HCT116 (cell line): ENCODE measurements at regions not wholly inside any gene's neighbourhood (a gene's known extent, or its start where the extent isn't known, plus 50 kb on each side); places are given as distances from the start of the nearest gene placed in this dataset.

Experiments
- ATAC-seq: fragments of 200-7000 bp; cut with Tn5 transposase; 2 replicates; pipeline ENCODE4 v1.9.1; 2020; ENCODE audit warnings: mild to moderate bottlenecking, moderate library complexity
- BruUV-seq: library from RNA; stranded (reverse); fragments of 400-500 nt; replicated peaks from 2 replicates; lab custom pipeline; 2021; lab: Mats Ljungman, UMichigan
- CTCF ChIA-PET: fragments of 300-600 bp; sonication (Branson Sonifier 250); formaldehyde crosslinking; loops from one replicate; lab custom pipeline; 2021; ENCODE audit warnings: antibody characterized with exemption; lab: Charles Lee
- POLR2A ChIA-PET: fragments of 300-600, 350-600 bp; sonication (Branson Sonifier 250); formaldehyde crosslinking; loops from one replicate; lab custom pipeline; 2021; ENCODE audit warnings: antibody characterized with exemption; lab: Charles Lee
- RAD21 ChIA-PET, 2 experiments: fragments of 300-600 bp; sonication (Branson Sonifier 250); formaldehyde crosslinking; loops; one replicate each; lab custom pipeline; 2023; ENCODE audit warnings: low total read pairs in 2 of 2; ENCODE audit not compliant: uncharacterized antibody in 2 of 2, unreplicated experiment in 2 of 2, low non-redundant PET in 1 of 2; lab: Charles Lee
- DNase-seq: peaks from one replicate; pipeline ENCODE4 v3.0.0-alpha.2; 2010; ENCODE audit warnings: low read depth, low spot score
- H2AFZ ChIP-seq: fragments of 200-600 bp; shearing (Covaris generic), sonication (generic); 2 replicates; pipeline ENCODE4 v1.6.1; 2017; ENCODE audit warnings: low read depth, mixed run types, mixed read lengths, antibody characterized with exemption, low read length; ENCODE audit not compliant: poor library complexity, severe bottlenecking
- H3K27ac ChIP-seq: 2 replicates; pipeline ENCODE4 v1.5.1; 2012; ENCODE audit warnings: low read depth, low read length
- H3K27me3 ChIP-seq: fragments of 200-600 bp; sonication (generic); 2 replicates; pipeline ENCODE4 v1.6.1; 2016; ENCODE audit warnings: mixed run types, low read length, mixed read lengths; ENCODE audit not compliant: insufficient read depth
- H3K36me3 ChIP-seq, 2 experiments: fragments of 200-500 bp in 1 of 2; fragments of 200-600 bp in 1 of 2; sonication (Bioruptor generic) in 1 of 2; sonication (generic) in 1 of 2; 2 replicates each; pipeline versions ENCODE4 v1.5.1 to v1.6.1; 2014 to 2016; ENCODE audit warnings: low read length in 2 of 2, inconsistent platforms in 1 of 2, mixed read lengths in 1 of 2, mixed run types in 1 of 2; ENCODE audit not compliant: insufficient read depth in 2 of 2, control insufficient read depth in 1 of 2
- H3K4me1 ChIP-seq, 2 experiments: fragments of 200-600 bp in 1 of 2; sonication (generic) in 1 of 2; 2 replicates each; pipeline versions ENCODE4 v1.5.1 to v1.6.1; 2012 to 2017; ENCODE audit warnings: low read length in 2 of 2, inconsistent platforms in 1 of 2, mild to moderate bottlenecking in 1 of 2, mixed read lengths in 1 of 2, mixed run types in 1 of 2, moderate library complexity in 1 of 2; ENCODE audit not compliant: insufficient read depth in 2 of 2, control insufficient read depth in 1 of 2
- H3K4me2 ChIP-seq: fragments of 200-600 bp; sonication (generic); 2 replicates; pipeline ENCODE4 v1.6.1; 2017; ENCODE audit warnings: mixed run types, low read length, mixed read lengths
- H3K4me3 ChIP-seq, 2 experiments: fragments of 200-600 bp in 1 of 2; sonication (generic) in 1 of 2; replicated peaks in 1 of 2; 2 replicates each; pipeline ENCODE4 v1.5.1; 2011 to 2016; ENCODE audit warnings: low read length in 2 of 2, control low read depth in 1 of 2, low read depth in 1 of 2, mild to moderate bottlenecking in 1 of 2, mixed read lengths in 1 of 2, mixed run types in 1 of 2
- H3K79me2 ChIP-seq: fragments of 200-600 bp; sonication (generic); 2 replicates; pipeline ENCODE4 v1.6.1; 2017; ENCODE audit warnings: mild to moderate bottlenecking, mixed run types, low read length, moderate library complexity, mixed read lengths; ENCODE audit not compliant: insufficient read depth
- H3K9ac ChIP-seq: fragments of 200-600 bp; sonication (generic); 2 replicates; pipeline ENCODE4 v1.6.1; 2016; ENCODE audit warnings: low read length, mixed read lengths
- H3K9me2 ChIP-seq: fragments of 200-600 bp; sonication (generic), shearing (Covaris generic); 2 replicates; pipeline ENCODE4 v1.6.1; 2017; ENCODE audit warnings: mixed run types, mild to moderate bottlenecking, moderate library complexity; ENCODE audit not compliant: insufficient read depth
- H3K9me3 ChIP-seq, 2 experiments: fragments of 200-500 bp in 1 of 2; fragments of 200-600 bp in 1 of 2; sonication (Bioruptor generic) in 1 of 2; sonication (generic) in 1 of 2; 2 replicates each; pipeline ENCODE4 v1.6.1; 2014 to 2017; ENCODE audit warnings: low read length in 2 of 2, mixed read lengths in 2 of 2, inconsistent platforms in 1 of 2, low read depth in 1 of 2, mild to moderate bottlenecking in 1 of 2, mixed run types in 1 of 2, moderate library complexity in 1 of 2; ENCODE audit not compliant: control insufficient read depth in 1 of 2, insufficient read depth in 1 of 2
- H4K20me1 ChIP-seq: fragments of 200-600 bp; sonication (generic), shearing (Covaris generic); 2 replicates; pipeline ENCODE4 v1.6.1; 2017; ENCODE audit warnings: mixed run types, mild to moderate bottlenecking, moderate library complexity; ENCODE audit not compliant: insufficient read depth
- CBX3 ChIP-seq: IDR thresholded peaks from 2 replicates; pipeline ENCODE4 v1.6.1; 2012; ENCODE audit warnings: low read depth
- ELF1 ChIP-seq: IDR thresholded peaks from 2 replicates; pipeline ENCODE4 v1.6.1; 2012; ENCODE audit warnings: low read depth, borderline replicate concordance
- EZH2 ChIP-seq: fragments of 200-600 bp; sonication (generic); IDR thresholded peaks from 2 replicates; pipeline ENCODE4 v1.6.1; 2017; ENCODE audit warnings: antibody characterized with exemption, mixed run types
- JUND ChIP-seq: IDR thresholded peaks from 2 replicates; pipeline ENCODE4 v1.6.1; 2012
- MAX ChIP-seq: IDR thresholded peaks from 2 replicates; pipeline ENCODE4 v1.6.1; 2012
- POLR2A ChIP-seq: IDR thresholded peaks from 2 replicates; pipeline ENCODE4 v1.7.0; 2011; ENCODE audit warnings: borderline replicate concordance; ENCODE audit not compliant: insufficient read depth, insufficient read length; ENCODE audit errors: extremely low read depth
- REST ChIP-seq: IDR thresholded peaks from 2 replicates; pipeline ENCODE4 v1.6.1; 2012; ENCODE audit warnings: low read depth
- TCF7L2 ChIP-seq: IDR thresholded peaks from 2 replicates; pipeline ENCODE4 v1.7.0; 2011; ENCODE audit warnings: borderline replicate concordance, inconsistent platforms; ENCODE audit not compliant: insufficient read depth, insufficient read length; ENCODE audit errors: extremely low read depth
- YY1 ChIP-seq: IDR thresholded peaks from 2 replicates; pipeline ENCODE4 v1.6.1; 2011; ENCODE audit warnings: low read length, low read depth, moderate library complexity, mild to moderate bottlenecking; ENCODE audit not compliant: insufficient replicate concordance; ENCODE audit errors: extremely low read depth
- ZFX ChIP-seq: fragments of 450-650 bp; IDR thresholded peaks from 2 replicates; pipeline ENCODE4 v1.6.1; 2017
- intact Hi-C: fragments of 100-400 bp; cut with micrococcal nuclease; formaldehyde crosslinking; loops from 2 replicates; pipeline ENCODE4 v1.10.0; 2022

- TF ChIP-seq CBX3 (no peak), REST (no peak), MAX (no peak), YY1 (no peak), ELF1 (no peak), POLR2A (no peak), TCF7L2 (no peak), JUND (no peak), EZH2 (no peak), ZFX (no peak)
- Histone ChIP-seq H3K4me3 (no peak overlapping the region), H3K27ac (no peak overlapping the region), H4K20me1 (no peaks in the 10 kb centered on the region), H3K4me2 (no peak overlapping the region), H3K4me1 (no peaks in the 10 kb centered on the region), H3K36me3 (no peaks in the 10 kb centered on the region), H3K79me2 (no peaks in the 10 kb centered on the region), H3K27me3 (no peaks in the 10 kb centered on the region), H3K9me3 (no peaks in the 10 kb centered on the region), H2AFZ (no peak overlapping the region), H3K9ac (no peak overlapping the region), H3K9me2 (no peaks in the 10 kb centered on the region)
- DNase-seq, result no peak
- CTCF ChIA-PET, result no interaction called here
- intact Hi-C loops, result loop anchor here (5.0 kb wide), 1 partner anchor 39 kb away; no protein-coding TSS in a partner anchor
- RAD21 ChIA-PET, result no interaction called here
- no peak for ATAC-seq
- POLR2A ChIA-PET, result no interaction called here
- no TSS peak for BruUV-seq
Observed at GRCh38 chr12:37666069-37666781, 650.3 kb upstream of the ALG10B start.
